HFFc6 (cell line): ENCODE measurements at regions not wholly inside any gene's neighbourhood (a gene's known extent, or its start where the extent isn't known, plus 50 kb on each side); places are given as distances from the start of the nearest gene placed in this dataset.

Experiments used
- DNase-seq: peaks from one replicate; pipeline ENCODE4 v3.0.0-alpha.2; 2018
- H3K27ac Mint-ChIP-seq: 2 replicates; pipeline ENCODE4 v1.8.0; 2020; ENCODE audit warnings: mild to moderate bottlenecking, mixed read lengths
- H3K27me3 Mint-ChIP-seq: 2 replicates; pipeline ENCODE4 v1.8.0; 2021; ENCODE audit warnings: mild to moderate bottlenecking, moderate library complexity, mixed read lengths; ENCODE audit not compliant: insufficient read depth
- H3K36me3 Mint-ChIP-seq: 2 replicates; pipeline ENCODE4 v1.8.0; 2021; ENCODE audit warnings: low read depth, mixed read lengths
- H3K4me1 Mint-ChIP-seq: 2 replicates; pipeline ENCODE4 v1.8.0; 2020; ENCODE audit warnings: low read depth, mixed read lengths
- H3K4me3 Mint-ChIP-seq: 2 replicates; pipeline ENCODE4 v1.8.0; 2020; ENCODE audit warnings: mild to moderate bottlenecking, moderate library complexity, mixed read lengths
- H3K9me3 Mint-ChIP-seq: 2 replicates; pipeline ENCODE4 v1.8.0; 2020; ENCODE audit warnings: mild to moderate bottlenecking, mixed read lengths
- TF ChIP-seq, protein P1 (sequence below): fragments of 200-600 bp; sonication (generic); IDR thresholded peaks from 2 replicates; pipeline ENCODE4 v1.5.0; 2021; ENCODE audit warnings: antibody characterized with exemption, mild to moderate bottlenecking

DNA sequence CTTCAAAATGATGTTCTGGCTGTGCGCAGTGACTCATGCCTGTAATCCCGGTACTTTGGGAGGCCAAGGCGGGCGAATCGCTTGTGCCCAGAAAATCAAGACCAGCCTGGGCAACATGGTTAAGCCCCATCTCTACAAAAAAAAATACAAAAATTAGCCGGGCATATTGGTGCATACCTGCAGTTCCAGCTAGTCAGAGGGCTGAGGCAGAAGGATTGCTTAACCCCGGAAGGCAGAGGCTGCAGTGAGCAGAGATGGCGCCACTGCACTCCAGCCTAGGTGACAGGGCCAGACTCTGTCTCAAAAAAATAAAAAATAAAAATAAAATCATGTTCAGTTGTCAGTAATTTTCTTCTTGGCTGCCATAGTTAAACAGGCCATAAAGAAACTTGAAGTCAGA lies 245.9 kb upstream of the USP15 start:
- Mint-ChIP-seq H3K36me3 (no peaks in the 10 kb centered on the region), H3K4me3 (no peak overlapping the region), H3K27ac (no peak overlapping the region), H3K9me3 (peaks cover 6% of the 10 kb centered on the region; the same call in 1 of the 2 replicates), H3K27me3 (peaks cover under 1% of the 10 kb centered on the region; the same call in 1 of the 2 replicates), H3K4me1 (no peaks in the 10 kb centered on the region)
- no peak for DNase-seq
- TF ChIP-seq, protein P1, sequence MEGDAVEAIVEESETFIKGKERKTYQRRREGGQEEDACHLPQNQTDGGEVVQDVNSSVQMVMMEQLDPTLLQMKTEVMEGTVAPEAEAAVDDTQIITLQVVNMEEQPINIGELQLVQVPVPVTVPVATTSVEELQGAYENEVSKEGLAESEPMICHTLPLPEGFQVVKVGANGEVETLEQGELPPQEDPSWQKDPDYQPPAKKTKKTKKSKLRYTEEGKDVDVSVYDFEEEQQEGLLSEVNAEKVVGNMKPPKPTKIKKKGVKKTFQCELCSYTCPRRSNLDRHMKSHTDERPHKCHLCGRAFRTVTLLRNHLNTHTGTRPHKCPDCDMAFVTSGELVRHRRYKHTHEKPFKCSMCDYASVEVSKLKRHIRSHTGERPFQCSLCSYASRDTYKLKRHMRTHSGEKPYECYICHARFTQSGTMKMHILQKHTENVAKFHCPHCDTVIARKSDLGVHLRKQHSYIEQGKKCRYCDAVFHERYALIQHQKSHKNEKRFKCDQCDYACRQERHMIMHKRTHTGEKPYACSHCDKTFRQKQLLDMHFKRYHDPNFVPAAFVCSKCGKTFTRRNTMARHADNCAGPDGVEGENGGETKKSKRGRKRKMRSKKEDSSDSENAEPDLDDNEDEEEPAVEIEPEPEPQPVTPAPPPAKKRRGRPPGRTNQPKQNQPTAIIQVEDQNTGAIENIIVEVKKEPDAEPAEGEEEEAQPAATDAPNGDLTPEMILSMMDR: no peak

DNA sequence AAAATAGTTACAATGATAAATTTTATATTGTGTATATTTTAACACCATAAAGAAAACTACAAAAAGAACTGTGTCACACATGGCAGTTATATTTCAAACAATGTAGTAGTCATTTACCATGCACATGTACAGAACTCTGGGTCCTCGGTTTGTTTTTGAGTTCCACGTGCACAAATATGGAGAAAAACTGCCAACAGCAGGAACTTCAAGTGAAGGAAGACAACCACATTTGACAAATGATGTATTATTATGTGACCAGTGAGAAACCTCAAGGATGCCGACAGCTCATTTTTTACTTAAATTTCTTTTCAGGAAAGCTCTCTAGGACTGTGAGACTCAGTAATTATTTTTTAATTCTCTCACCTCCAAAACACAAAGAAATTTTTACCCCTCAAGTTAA lies 244.2 kb upstream of the USP15 start:
- Mint-ChIP-seq H3K27ac (no peak overlapping the region), H3K36me3 (no peaks in the 10 kb centered on the region), H3K4me1 (no peaks in the 10 kb centered on the region), H3K9me3 (peaks cover 6% of the 10 kb centered on the region; the same call in 1 of the 2 replicates), H3K27me3 (peaks cover 1% of the 10 kb centered on the region; the same call in 1 of the 2 replicates), H3K4me3 (no peak overlapping the region)
- TF ChIP-seq, protein P1: no peak
- DNase-seq: no peak

DNA sequence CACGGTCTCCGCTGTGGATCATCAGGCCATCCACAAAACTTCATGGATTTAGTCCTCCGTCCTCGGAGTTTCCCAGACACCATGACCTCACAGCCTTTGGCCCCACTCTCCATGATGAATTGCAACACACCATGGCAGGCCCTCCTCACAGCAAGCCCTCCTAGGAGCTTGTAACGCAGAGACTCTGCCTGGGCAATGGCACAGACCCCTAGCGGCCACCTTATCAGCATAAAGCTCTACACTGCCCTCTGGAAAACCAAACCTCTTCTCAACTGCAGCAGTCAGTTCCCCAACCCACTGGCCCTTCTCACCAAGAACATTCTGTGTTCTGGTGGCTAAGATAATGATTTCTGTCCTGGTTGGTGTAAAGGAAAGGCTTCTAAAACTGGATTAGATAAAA lies 238.4 kb upstream of the USP15 start:
- no peak overlapping the region for H3K27ac Mint-ChIP-seq
- H3K4me1 Mint-ChIP-seq: no peaks in the 10 kb centered on the region
- TF ChIP-seq, protein P1: no peak
- H3K36me3 Mint-ChIP-seq: no peaks in the 10 kb centered on the region
- DNase-seq: no peak
- no peak overlapping the region for H3K4me3 Mint-ChIP-seq
- H3K9me3 Mint-ChIP-seq: peaks cover 23% of the 10 kb centered on the region
- H3K27me3 Mint-ChIP-seq: peaks cover 1% of the 10 kb centered on the region; the same call in 1 of the 2 replicates

DNA sequence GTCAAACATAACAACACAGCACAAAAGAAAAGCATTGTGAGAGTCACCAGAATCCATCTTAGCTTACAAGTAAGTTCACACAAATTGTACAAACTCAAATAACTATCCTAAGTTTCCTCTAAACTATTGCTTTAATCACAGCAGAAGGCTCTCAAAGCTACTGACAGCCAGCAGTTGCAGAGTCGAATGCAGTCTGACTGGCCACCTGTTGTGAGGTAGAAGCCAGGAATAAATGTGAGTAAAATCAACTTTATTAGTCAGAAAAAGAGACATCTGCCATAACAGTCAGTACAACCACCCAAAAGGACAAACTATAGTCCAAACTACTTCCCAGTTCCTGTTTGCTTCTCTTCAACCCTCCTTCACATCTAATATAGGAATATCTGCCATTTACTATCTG lies 231.7 kb upstream of the USP15 start:
- Mint-ChIP-seq H3K27me3 (no peaks in the 10 kb centered on the region), H3K4me3 (no peak overlapping the region), H3K9me3 (peaks cover 19% of the 10 kb centered on the region), H3K27ac (no peak overlapping the region), H3K36me3 (no peaks in the 10 kb centered on the region), H3K4me1 (no peaks in the 10 kb centered on the region)
- no peak for DNase-seq
- TF ChIP-seq, protein P1: no peak

DNA sequence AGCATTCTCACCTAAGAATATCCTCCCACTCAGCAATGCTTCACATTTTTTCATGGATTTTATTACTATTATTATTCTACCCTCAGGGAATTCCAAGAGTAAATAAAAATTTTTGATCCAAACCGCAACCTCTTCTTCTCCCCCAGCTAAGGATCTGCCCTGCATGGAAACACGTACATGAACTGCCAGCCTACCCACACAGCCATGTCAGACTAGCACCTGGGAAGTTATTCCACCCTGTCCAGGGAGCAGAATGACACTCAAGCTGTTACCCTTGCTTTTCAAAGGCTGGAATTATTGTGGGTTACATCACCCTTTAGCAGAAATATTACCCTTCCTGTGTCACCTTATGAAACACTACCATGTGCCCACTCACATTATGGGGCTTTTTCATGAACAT lies 227.3 kb upstream of the USP15 start:
- Mint-ChIP-seq H3K27ac (no peak overlapping the region), H3K4me3 (no peak overlapping the region), H3K27me3 (peaks cover 2% of the 10 kb centered on the region; the same call in 1 of the 2 replicates), H3K9me3 (peaks cover 10% of the 10 kb centered on the region; the same call in 1 of the 2 replicates), H3K36me3 (no peaks in the 10 kb centered on the region; the same call in 1 of the 2 replicates), H3K4me1 (no peaks in the 10 kb centered on the region)
- no peak for DNase-seq
- TF ChIP-seq, protein P1: no peak
